Choroid plexus epithelial cell (primary cell): ENCODE measurements at regions not wholly inside any gene's neighbourhood (a gene's known extent, or its start where the extent isn't known, plus 50 kb on each side); places are given as distances from the start of the nearest gene placed in this dataset.

Experiments
- DNase-seq: peaks from one replicate; pipeline ENCODE4 v3.0.0-alpha.2; 2010; ENCODE audit warnings: low read depth
- H3K4me3 ChIP-seq: 2 replicates; pipeline ENCODE4 v1.5.1; 2011; ENCODE audit warnings: low read depth, mild to moderate bottlenecking, control low read depth, low read length, moderate library complexity
- TF ChIP-seq, protein P1 (sequence below): conservative IDR thresholded peaks from 2 replicates; pipeline ENCODE4 v1.5.1; 2011; ENCODE audit warnings: low read depth, mild to moderate bottlenecking, control low read depth, inconsistent platforms, low read length, moderate library complexity

DNA sequence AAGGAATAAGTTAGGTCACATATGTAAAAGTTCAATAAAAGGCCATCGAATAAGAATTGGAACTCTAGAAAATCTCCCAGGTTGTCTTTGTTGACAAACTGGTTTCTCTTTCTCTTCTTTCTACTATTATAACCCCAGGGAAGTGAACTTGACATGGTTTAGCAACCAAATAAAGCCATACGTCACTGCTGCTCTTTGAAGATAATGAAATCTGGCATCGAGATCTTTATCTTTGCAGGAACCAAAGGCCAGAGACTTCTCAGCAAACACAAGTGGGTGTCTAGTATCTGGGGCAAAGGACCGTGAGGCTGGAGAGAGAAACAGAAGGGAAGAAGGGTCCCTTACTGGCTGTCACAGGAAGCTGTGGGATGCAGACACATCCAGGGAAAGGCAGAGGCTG lies 286.7 kb upstream of the CDYL start:
- TF ChIP-seq, protein P1, sequence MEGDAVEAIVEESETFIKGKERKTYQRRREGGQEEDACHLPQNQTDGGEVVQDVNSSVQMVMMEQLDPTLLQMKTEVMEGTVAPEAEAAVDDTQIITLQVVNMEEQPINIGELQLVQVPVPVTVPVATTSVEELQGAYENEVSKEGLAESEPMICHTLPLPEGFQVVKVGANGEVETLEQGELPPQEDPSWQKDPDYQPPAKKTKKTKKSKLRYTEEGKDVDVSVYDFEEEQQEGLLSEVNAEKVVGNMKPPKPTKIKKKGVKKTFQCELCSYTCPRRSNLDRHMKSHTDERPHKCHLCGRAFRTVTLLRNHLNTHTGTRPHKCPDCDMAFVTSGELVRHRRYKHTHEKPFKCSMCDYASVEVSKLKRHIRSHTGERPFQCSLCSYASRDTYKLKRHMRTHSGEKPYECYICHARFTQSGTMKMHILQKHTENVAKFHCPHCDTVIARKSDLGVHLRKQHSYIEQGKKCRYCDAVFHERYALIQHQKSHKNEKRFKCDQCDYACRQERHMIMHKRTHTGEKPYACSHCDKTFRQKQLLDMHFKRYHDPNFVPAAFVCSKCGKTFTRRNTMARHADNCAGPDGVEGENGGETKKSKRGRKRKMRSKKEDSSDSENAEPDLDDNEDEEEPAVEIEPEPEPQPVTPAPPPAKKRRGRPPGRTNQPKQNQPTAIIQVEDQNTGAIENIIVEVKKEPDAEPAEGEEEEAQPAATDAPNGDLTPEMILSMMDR: no peak
- no peak for DNase-seq
- no peak overlapping the region for H3K4me3 ChIP-seq

DNA sequence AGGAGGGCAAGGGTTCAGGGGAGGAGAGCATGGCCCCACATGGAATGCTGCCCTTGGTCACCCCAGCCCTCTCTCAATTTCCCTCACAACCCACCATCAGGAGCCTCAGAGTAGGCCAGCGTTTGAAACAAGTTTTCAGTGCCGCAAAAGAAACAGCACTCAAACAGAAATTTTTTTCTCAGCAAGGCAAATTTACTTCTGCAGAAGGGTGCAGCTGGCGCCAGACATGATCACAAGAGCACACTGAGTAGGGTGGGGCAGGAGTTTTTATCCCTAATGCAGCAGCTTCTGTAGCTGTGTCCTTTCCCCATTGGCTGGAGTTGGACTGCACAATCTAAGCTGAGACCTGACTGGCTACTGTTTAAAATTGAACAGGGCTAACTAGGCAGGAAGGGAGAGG lies 287.8 kb upstream of the CDYL start:
- H3K4me3 ChIP-seq: no peak overlapping the region
- TF ChIP-seq, protein P1: no peak
- DNase-seq: no peak

DNA sequence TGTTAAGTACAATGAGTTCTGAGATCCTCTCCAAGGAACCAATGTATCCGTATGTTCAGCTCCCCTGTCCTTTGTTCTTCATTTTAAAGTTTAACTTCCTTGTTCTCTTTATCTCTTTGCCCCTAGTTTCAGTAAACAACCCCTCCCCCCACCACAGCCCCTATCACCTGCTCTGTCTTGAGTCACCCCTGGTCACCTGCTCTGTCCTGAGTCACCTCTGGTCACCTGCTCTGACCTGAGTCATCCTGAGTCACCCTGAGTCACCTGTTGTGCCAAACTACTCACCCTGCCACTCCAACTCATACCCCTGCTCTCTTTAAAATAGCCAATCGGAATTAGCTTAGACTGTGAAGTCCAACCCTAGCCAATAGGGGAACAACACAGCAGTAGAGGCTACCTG lies 288.7 kb upstream of the CDYL start:
- no peak overlapping the region for H3K4me3 ChIP-seq
- DNase-seq: no peak
- TF ChIP-seq, protein P1: no peak

DNA sequence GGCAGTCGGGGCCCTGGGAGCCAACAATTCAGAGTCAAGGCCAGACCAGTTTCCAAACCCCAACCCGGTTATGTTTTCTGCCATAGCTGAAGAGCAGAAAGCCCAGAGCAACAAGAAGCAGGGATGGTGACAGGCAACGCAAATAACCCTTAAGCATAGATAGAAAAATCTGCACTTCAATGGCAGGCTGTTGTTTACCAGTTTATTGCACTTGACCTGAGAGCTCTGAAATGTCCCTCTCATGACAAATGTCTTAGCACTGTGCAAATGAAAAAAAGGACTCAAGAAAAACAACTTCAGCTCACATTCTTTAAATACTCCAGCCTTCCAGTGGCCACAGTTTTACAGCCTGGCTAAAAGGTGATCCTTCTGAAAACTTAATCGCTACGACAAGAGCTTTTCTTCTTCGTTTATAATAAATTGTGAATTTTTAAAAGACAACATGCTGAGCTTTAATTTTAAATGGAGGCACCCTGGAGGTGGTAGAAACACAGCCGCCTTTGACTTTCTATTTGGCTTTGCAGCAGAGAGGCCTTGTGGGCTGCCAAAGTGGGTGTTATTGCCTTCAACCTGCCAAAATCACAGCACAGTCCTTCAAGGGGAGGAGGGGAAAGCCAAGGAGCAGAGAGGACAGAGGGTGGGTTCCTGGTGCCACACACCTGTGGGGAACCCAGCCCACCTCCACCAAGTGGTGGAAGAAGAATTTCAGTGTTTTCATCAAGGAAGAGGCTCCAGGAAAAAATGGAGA lies 289.5 kb upstream of the CDYL start:
- TF ChIP-seq, protein P1: no peak
- no peak for DNase-seq
- H3K4me3 ChIP-seq: no peak overlapping the region

DNA sequence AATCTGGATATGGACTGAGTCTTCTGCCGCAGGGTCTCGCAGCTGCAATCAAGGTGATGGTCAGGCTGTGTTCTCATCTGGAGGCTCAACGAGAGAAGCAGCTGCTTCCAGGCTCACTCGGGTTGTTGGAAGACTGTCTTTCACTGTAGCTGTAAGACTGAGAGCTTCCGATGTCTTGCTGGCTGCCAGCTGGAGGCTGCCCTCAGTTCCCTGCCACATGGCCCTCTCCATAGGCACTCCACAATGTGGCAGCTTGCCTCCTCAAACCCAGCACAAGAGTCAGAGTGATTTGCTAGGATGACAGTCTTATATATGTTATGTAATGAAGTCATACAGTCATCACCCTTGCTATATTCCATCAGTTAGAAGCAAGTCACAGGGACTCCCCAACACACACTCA lies 290.5 kb upstream of the CDYL start:
- no peak overlapping the region for H3K4me3 ChIP-seq
- DNase-seq: no peak
- TF ChIP-seq, protein P1: no peak

DNA sequence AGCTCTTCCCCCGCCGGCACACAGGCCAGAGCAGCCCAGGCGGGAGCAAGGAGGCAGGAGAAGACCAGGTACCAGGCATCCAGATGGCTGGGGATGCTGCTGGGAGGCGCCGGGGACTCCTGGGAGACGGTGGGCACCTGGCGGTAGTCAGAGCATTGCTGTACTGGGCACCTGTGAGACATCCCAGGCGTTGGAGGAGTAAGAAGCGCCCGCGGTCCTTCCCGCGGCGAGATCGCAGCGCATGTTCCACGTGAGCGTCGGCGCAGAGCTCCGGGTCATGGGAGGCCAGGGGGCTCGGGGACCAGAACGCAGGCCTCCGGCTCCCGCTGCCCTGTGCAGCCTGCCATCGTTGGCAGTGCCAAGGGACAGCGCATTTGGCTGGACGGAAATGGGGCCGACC lies 293.7 kb upstream of the CDYL start:
- H3K4me3 ChIP-seq: no peak overlapping the region
- TF ChIP-seq, protein P1: no peak
- DNase-seq: no peak
